Loucy (cell line): ENCODE measurements at regions not wholly inside any gene's neighbourhood (a gene's known extent, or its start where the extent isn't known, plus 50 kb on each side); places are given as distances from the start of the nearest gene placed in this dataset.

Source experiments
- H2AFZ ChIP-seq: fragments of 200-600 bp; sonication (generic); 2 replicates; pipeline ENCODE4 v1.6.0; 2016; ENCODE audit warnings: antibody characterized with exemption, mild to moderate bottlenecking, low read length, moderate library complexity
- H3F3A ChIP-seq: fragments of 200-600 bp; 2 replicates; pipeline ENCODE4 v1.6.0; 2016; ENCODE audit warnings: antibody characterized with exemption, low read depth, mild to moderate bottlenecking
- H3K27me3 ChIP-seq: fragments of 200-600 bp; sonication (generic); 2 replicates; pipeline ENCODE4 v1.6.1; 2014; ENCODE audit warnings: low read length, mild to moderate bottlenecking; ENCODE audit not compliant: insufficient read depth, poor library complexity, severe bottlenecking
- H3K36me3 ChIP-seq: fragments of 200-600 bp; sonication (generic); 2 replicates; pipeline ENCODE4 v1.6.1; 2016; ENCODE audit warnings: low read length; ENCODE audit not compliant: insufficient read depth
- H3K4me1 ChIP-seq: fragments of 200-600 bp; sonication (generic); 2 replicates; pipeline ENCODE4 v1.5.1; 2014; ENCODE audit warnings: low read length, mild to moderate bottlenecking; ENCODE audit not compliant: insufficient read depth, poor library complexity, severe bottlenecking
- H3K4me2 ChIP-seq: fragments of 200-600 bp; sonication (generic); 2 replicates; pipeline ENCODE4 v1.6.0; 2014; ENCODE audit warnings: antibody characterized with exemption, low read length, low read depth, mild to moderate bottlenecking; ENCODE audit not compliant: poor library complexity, severe bottlenecking
- H3K4me3 ChIP-seq: fragments of 200-600 bp; sonication (generic); 2 replicates; pipeline ENCODE4 v1.5.1; 2014; ENCODE audit warnings: low read length, mild to moderate bottlenecking, mixed read lengths; ENCODE audit not compliant: poor library complexity, severe bottlenecking
- H3K79me2 ChIP-seq: fragments of 200-600 bp; sonication (generic); 2 replicates; pipeline ENCODE4 v1.6.1; 2014; ENCODE audit warnings: low read length; ENCODE audit not compliant: insufficient read depth
- H3K9ac ChIP-seq: fragments of 200-600 bp; sonication (generic); 2 replicates; pipeline ENCODE4 v1.6.0; 2014; ENCODE audit warnings: mild to moderate bottlenecking, low read depth, low read length, moderate library complexity; ENCODE audit not compliant: poor library complexity, severe bottlenecking
- H3K9me2 ChIP-seq: fragments of 200-600 bp; sonication (generic); replicated peaks from 2 replicates; pipeline ENCODE4 v1.6.1; 2016; ENCODE audit warnings: low read depth, low read length, mixed read lengths
- H3K9me3 ChIP-seq: fragments of 200-600 bp; sonication (generic); 2 replicates; pipeline ENCODE4 v1.6.1; 2014; ENCODE audit warnings: mild to moderate bottlenecking, antibody characterized with exemption, low read length, low read depth; ENCODE audit not compliant: insufficient read depth
- H4K20me1 ChIP-seq: fragments of 200-600 bp; sonication (generic); 2 replicates; pipeline ENCODE4 v1.6.0; 2014; ENCODE audit warnings: antibody characterized with exemption, low read length, mild to moderate bottlenecking; ENCODE audit not compliant: insufficient read depth, poor library complexity, severe bottlenecking
- EZH2phosphoT487 ChIP-seq: fragments of 200-600 bp; IDR thresholded peaks from 2 replicates; pipeline ENCODE4 v1.6.1; 2018; ENCODE audit warnings: antibody characterized with exemption, mild to moderate bottlenecking, moderate library complexity, borderline replicate concordance
- TF ChIP-seq, protein P1 (sequence below): fragments of 200-600 bp; sonication (generic); conservative IDR thresholded peaks from 2 replicates; pipeline ENCODE4 v1.5.1; 2014; ENCODE audit warnings: mild to moderate bottlenecking, antibody characterized with exemption, low read length

DNA sequence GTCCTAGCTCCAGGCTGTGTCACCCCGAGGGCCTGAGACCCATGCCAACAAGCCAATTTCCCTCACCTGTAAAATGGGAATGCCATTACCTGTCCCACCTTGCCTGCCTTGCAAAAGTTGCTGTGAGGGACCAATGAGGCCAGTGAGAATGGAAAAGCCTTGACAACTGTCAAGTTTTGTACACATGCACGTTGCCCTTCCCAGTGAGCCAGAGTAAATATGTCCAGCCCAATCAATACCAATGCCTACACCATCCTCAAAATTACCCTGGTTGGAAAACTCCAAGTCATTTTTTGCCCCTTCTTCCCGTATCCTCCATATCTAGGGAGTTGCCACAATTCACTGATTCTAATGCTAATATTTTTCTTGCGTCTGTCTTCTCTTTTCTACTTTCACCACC lies 73.5 kb upstream of the RASGRF1 start:
- H3K9ac ChIP-seq: no peak overlapping the region
- TF ChIP-seq, protein P1, sequence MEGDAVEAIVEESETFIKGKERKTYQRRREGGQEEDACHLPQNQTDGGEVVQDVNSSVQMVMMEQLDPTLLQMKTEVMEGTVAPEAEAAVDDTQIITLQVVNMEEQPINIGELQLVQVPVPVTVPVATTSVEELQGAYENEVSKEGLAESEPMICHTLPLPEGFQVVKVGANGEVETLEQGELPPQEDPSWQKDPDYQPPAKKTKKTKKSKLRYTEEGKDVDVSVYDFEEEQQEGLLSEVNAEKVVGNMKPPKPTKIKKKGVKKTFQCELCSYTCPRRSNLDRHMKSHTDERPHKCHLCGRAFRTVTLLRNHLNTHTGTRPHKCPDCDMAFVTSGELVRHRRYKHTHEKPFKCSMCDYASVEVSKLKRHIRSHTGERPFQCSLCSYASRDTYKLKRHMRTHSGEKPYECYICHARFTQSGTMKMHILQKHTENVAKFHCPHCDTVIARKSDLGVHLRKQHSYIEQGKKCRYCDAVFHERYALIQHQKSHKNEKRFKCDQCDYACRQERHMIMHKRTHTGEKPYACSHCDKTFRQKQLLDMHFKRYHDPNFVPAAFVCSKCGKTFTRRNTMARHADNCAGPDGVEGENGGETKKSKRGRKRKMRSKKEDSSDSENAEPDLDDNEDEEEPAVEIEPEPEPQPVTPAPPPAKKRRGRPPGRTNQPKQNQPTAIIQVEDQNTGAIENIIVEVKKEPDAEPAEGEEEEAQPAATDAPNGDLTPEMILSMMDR: no peak

DNA sequence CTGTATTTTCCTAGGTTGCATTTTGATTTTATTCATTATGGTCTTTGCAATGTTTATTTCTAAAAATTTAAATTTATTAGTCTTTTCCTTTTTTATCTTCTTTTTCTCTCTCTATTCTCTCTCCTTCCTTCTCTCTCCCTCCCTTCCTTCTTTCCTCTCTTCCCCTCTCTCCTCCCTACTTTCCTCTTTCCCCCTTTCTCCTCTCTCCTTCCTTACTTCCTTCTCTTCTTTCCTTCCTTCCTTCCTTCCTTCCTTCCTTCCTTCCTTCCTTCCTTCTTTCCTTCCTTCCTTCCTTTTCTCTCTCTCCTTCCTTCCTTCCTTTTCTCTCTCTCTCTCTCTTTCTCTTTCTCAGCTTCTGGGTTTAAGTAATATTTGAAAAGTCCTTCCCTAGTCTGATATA lies 72.8 kb upstream of the RASGRF1 start:
- H3K4me2 ChIP-seq: no peak overlapping the region
- no peaks in the 10 kb centered on the region for H4K20me1 ChIP-seq
- TF ChIP-seq, protein P1: no peak
- TF ChIP-seq EZH2phosphoT487: no peak
- no peaks in the 10 kb centered on the region for H3K27me3 ChIP-seq
- no peaks in the 10 kb centered on the region for H3K9me3 ChIP-seq
- H3K79me2 ChIP-seq: no peaks in the 10 kb centered on the region
- peaks cover 6% of the 10 kb centered on the region for H3K4me1 ChIP-seq
- no peak overlapping the region for H2AFZ ChIP-seq
- no peak overlapping the region for H3K4me3 ChIP-seq
- H3K9ac ChIP-seq: no peak overlapping the region
- no peaks in the 10 kb centered on the region for H3K36me3 ChIP-seq
- H3F3A ChIP-seq: no peaks in the 10 kb centered on the region
- H3K9me2 ChIP-seq: no peaks in the 10 kb centered on the region

More for the DNA sequence above, 73.5 kb upstream of the RASGRF1 start:
- H3K79me2 ChIP-seq: no peaks in the 10 kb centered on the region
- H2AFZ ChIP-seq: no peak overlapping the region
- H3K9me3 ChIP-seq: no peaks in the 10 kb centered on the region
- no peaks in the 10 kb centered on the region for H3K36me3 ChIP-seq
- no peak overlapping the region for H3K4me2 ChIP-seq
- no peaks in the 10 kb centered on the region for H3F3A ChIP-seq
- H4K20me1 ChIP-seq: no peaks in the 10 kb centered on the region
- no peak overlapping the region for H3K4me3 ChIP-seq
- H3K9me2 ChIP-seq: no peaks in the 10 kb centered on the region
- H3K4me1 ChIP-seq: peaks cover 6% of the 10 kb centered on the region
- H3K27me3 ChIP-seq: no peaks in the 10 kb centered on the region

DNA sequence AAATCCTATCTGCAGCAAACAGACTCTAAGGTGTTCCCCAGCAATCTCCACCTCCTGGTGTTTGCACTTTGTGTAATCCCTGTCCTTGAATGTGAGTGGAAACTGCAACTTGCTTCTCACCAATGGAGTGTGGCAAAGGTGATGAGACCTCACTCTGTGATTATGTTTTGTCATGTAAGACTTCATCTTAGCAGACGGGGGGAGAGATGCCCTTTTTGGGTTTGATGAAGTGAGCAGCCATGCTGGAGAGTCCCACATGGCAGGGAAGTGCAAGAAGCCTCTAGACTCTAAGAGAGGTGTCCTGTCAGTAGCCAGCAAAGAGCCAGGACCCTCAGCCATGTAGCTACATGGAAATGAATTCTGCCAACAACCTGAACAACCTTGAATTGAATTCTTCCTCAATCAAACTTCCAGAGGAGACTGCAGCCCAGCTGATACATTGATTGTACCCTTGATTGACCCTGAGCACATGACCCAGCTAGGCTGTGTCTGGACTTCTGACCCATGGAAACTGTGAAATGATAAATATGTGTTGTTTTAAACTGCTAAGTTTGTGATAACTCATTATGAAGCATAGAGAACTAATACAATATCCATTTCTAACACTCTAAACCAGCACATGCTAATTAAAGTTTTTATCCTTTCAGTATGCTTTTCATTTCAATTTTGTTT lies 71.4 kb upstream of the RASGRF1 start:
- H3K9ac ChIP-seq: no peak overlapping the region
- no peaks in the 10 kb centered on the region for H3K36me3 ChIP-seq
- no peaks in the 10 kb centered on the region for H3K79me2 ChIP-seq
- peaks cover 6% of the 10 kb centered on the region for H3K4me1 ChIP-seq
- H3K4me2 ChIP-seq: no peak overlapping the region
- H3K4me3 ChIP-seq: no peak overlapping the region
- H2AFZ ChIP-seq: no peak overlapping the region
- H3F3A ChIP-seq: no peaks in the 10 kb centered on the region
- H3K27me3 ChIP-seq: no peaks in the 10 kb centered on the region
- H4K20me1 ChIP-seq: no peaks in the 10 kb centered on the region
- H3K9me2 ChIP-seq: no peaks in the 10 kb centered on the region
- no peaks in the 10 kb centered on the region for H3K9me3 ChIP-seq
- TF ChIP-seq, protein P1: no peak
- no peak for TF ChIP-seq EZH2phosphoT487
